Urothelium cell line (cell line): ENCODE measurements at regions not wholly inside any gene's neighbourhood (a gene's known extent, or its start where the extent isn't known, plus 50 kb on each side); places are given as distances from the start of the nearest gene placed in this dataset.
A peak's percentile ranks its signal among the peaks of the same experiment; 100 is the strongest.

ENCODE experiments used
- DNase-seq: peaks from one replicate; pipeline ENCODE4 v3.0.0; 2011; ENCODE audit warnings: low spot score, mixed read lengths
- FAIRE-seq: peaks from 2 replicates; lab custom pipeline; 2011; peaks lifted over from hg19 to GRCh38; lab: Jason Lieb, UNC

- no peak for FAIRE-seq
- DNase-seq, result peak; percentile 73
Measured at GRCh38 chr4:55175779-55176231, 50.4 kb upstream of the KDR start.

GRCh38 chr4:55176497-55176896, 51.1 kb upstream of the KDR start:
- FAIRE-seq (peak; percentile 53), DNase-seq (no peak)

GRCh38 chr4:55177461-55177860, 52.1 kb upstream of the KDR start:
- DNase-seq (no peak), FAIRE-seq (no peak)

- no peak for FAIRE-seq
- DNase-seq, result no peak
Measured at GRCh38 chr4:55178226-55179005, 53.0 kb upstream of the KDR start.

GRCh38 chr4:55181010-55182005, 55.9 kb upstream of the KDR start:
- DNase-seq (no peak), FAIRE-seq (no peak)

- no peak for FAIRE-seq
Measured at GRCh38 chr4:55183926-55184599, 58.7 kb upstream of the KDR start.

GRCh38 chr4:55184600-55185523, 59.5 kb upstream of the KDR start:
- FAIRE-seq, result peak; percentile 94

More at GRCh38 chr4:55183926-55184599, 58.7 kb upstream of the KDR start:
- peak; percentile 89 for DNase-seq

GRCh38 chr4:55186123-55186522, 60.7 kb upstream of the KDR start:
- no peak for FAIRE-seq

More at GRCh38 chr4:55184600-55185523, 59.5 kb upstream of the KDR start:
- peak; percentile 41 for DNase-seq

GRCh38 chr4:55186700-55187099, 61.3 kb upstream of the KDR start:
- DNase-seq (no peak), FAIRE-seq (no peak)

More at GRCh38 chr4:55186123-55186522, 60.7 kb upstream of the KDR start:
- no peak for DNase-seq

- FAIRE-seq, result peak; percentile 83
- no peak for DNase-seq
Measured at GRCh38 chr4:55214172-55214571, 88.8 kb upstream of the KDR start.

- DNase-seq (no peak), FAIRE-seq (no peak)
Measured at GRCh38 chr4:55215087-55215486, 89.7 kb upstream of the KDR start.

GRCh38 chr4:55216863-55217635, 91.7 kb upstream of the KDR start:
- FAIRE-seq (no peak), DNase-seq (peak; percentile 43)

GRCh38 chr4:55218041-55218440, 92.6 kb upstream of the KDR start:
- peak; percentile 59 for FAIRE-seq
- no peak for DNase-seq

- no peak for FAIRE-seq
- DNase-seq, result no peak
Measured at GRCh38 chr4:55237839-55238238, 108.2 kb upstream of the SRD5A3 start.

GRCh38 chr4:55238407-55238806, 107.6 kb upstream of the SRD5A3 start:
- no peak for DNase-seq
- FAIRE-seq, result no peak

- FAIRE-seq, result no peak
Measured at GRCh38 chr4:55241461-55241860, 104.6 kb upstream of the SRD5A3 start.

GRCh38 chr4:55242506-55242905, 103.5 kb upstream of the SRD5A3 start:
- no peak for FAIRE-seq

More at GRCh38 chr4:55241461-55241860, 104.6 kb upstream of the SRD5A3 start:
- DNase-seq, result no peak

GRCh38 chr4:55247521-55247920, 98.5 kb upstream of the SRD5A3 start:
- no peak for DNase-seq

More at GRCh38 chr4:55242506-55242905, 103.5 kb upstream of the SRD5A3 start:
- no peak for DNase-seq

GRCh38 chr4:55248756-55249155, 97.3 kb upstream of the SRD5A3 start:
- DNase-seq, result no peak
- FAIRE-seq, result peak; percentile 5

More at GRCh38 chr4:55247521-55247920, 98.5 kb upstream of the SRD5A3 start:
- FAIRE-seq, result no peak
